H9 (cell line): ENCODE measurements at regions not wholly inside any gene's neighbourhood (a gene's known extent, or its start where the extent isn't known, plus 50 kb on each side); places are given as distances from the start of the nearest gene placed in this dataset.

ENCODE experiments used
- DNase-seq: peaks from one replicate; pipeline ENCODE4 v3.0.0-alpha.2; 2017
- H2AFZ ChIP-seq: one replicate; pipeline ENCODE4 v1.6.1; 2013; ENCODE audit warnings: mild to moderate bottlenecking, low read length, control low read depth, moderate library complexity
- H2AK5ac ChIP-seq: 2 replicates; pipeline ENCODE4 v1.6.1; 2013; ENCODE audit warnings: low read length, control low read depth, mixed read lengths; ENCODE audit not compliant: insufficient read length
- H2BK120ac ChIP-seq: one replicate; pipeline ENCODE4 v1.6.1; 2013; ENCODE audit warnings: low read depth, mild to moderate bottlenecking, low read length, control low read depth, inconsistent platforms; ENCODE audit not compliant: poor library complexity, severe bottlenecking
- H2BK12ac ChIP-seq: 2 replicates; pipeline ENCODE4 v1.6.1; 2013; ENCODE audit warnings: low read length, control low read depth, mixed read lengths, low read depth; ENCODE audit not compliant: insufficient read length
- H2BK15ac ChIP-seq: 2 replicates; pipeline ENCODE4 v1.6.1; 2013; ENCODE audit warnings: low read depth, low read length, control low read depth
- H2BK20ac ChIP-seq: one replicate; pipeline ENCODE4 v1.6.1; 2013; ENCODE audit warnings: low read depth, mild to moderate bottlenecking, low read length, control low read depth, inconsistent platforms; ENCODE audit not compliant: poor library complexity, severe bottlenecking
- H2BK5ac ChIP-seq: 2 replicates; pipeline ENCODE4 v1.6.1; 2013; ENCODE audit warnings: low read length, control low read depth, mixed read lengths; ENCODE audit not compliant: insufficient read length
- H3K14ac ChIP-seq: 2 replicates; pipeline ENCODE4 v1.6.1; 2013; ENCODE audit warnings: low read length, control low read depth; ENCODE audit not compliant: insufficient read depth
- H3K18ac ChIP-seq: 2 replicates; pipeline ENCODE4 v1.6.1; 2013; ENCODE audit warnings: low read depth, mild to moderate bottlenecking, mixed read lengths, low read length, control low read depth; ENCODE audit not compliant: insufficient read length
- H3K23ac ChIP-seq: 2 replicates; pipeline ENCODE4 v1.6.1; 2013; ENCODE audit warnings: low read length, control low read depth, mixed read lengths, low read depth; ENCODE audit not compliant: insufficient read length
- H3K23me2 ChIP-seq: 2 replicates; pipeline ENCODE4 v1.6.1; 2013; ENCODE audit warnings: low read depth, mild to moderate bottlenecking, mixed read lengths, low read length, control low read depth; ENCODE audit not compliant: insufficient read length, poor library complexity, severe bottlenecking
- H3K27ac ChIP-seq: 2 replicates; pipeline ENCODE4 v1.5.1; 2013; ENCODE audit warnings: low read length, control low read depth, mixed read lengths, low read depth; ENCODE audit not compliant: insufficient read length
- H3K27me3 ChIP-seq: 2 replicates; pipeline ENCODE4 v1.6.1; 2013; ENCODE audit warnings: low read length, control low read depth, inconsistent platforms; ENCODE audit not compliant: insufficient read depth
- H3K4ac ChIP-seq: 2 replicates; pipeline ENCODE4 v1.6.1; 2013; ENCODE audit warnings: low read depth, mild to moderate bottlenecking, control low read depth, inconsistent platforms, low read length, moderate library complexity
- H3K4me1 ChIP-seq: 2 replicates; pipeline ENCODE4 v1.6.1; 2013; ENCODE audit warnings: low read length, control low read depth, inconsistent platforms; ENCODE audit not compliant: insufficient read depth
- H3K4me2 ChIP-seq: 2 replicates; pipeline ENCODE4 v1.6.1; 2013; ENCODE audit warnings: low read length, control low read depth, mixed read lengths; ENCODE audit not compliant: insufficient read length, insufficient read depth
- H3K56ac ChIP-seq: 2 replicates; pipeline ENCODE4 v1.6.1; 2013; ENCODE audit warnings: low read depth, mild to moderate bottlenecking, mixed read lengths, low read length, control low read depth; ENCODE audit not compliant: insufficient read length
- H3K79me1 ChIP-seq: 2 replicates; pipeline ENCODE4 v1.6.1; 2013; ENCODE audit warnings: low read depth, mild to moderate bottlenecking, moderate library complexity, low read length, control low read depth, inconsistent platforms; ENCODE audit not compliant: insufficient read depth, poor library complexity, severe bottlenecking
- H3K79me2 ChIP-seq: 2 replicates; pipeline ENCODE4 v1.6.1; 2013; ENCODE audit warnings: low read length, control low read depth, inconsistent platforms; ENCODE audit not compliant: insufficient read depth
- H3K9ac ChIP-seq: 2 replicates; pipeline ENCODE4 v1.6.1; 2013; ENCODE audit warnings: low read length, control low read depth, mixed read lengths; ENCODE audit not compliant: insufficient read length; ENCODE audit errors: extremely low read depth
- H3K9me3 ChIP-seq: one replicate; pipeline ENCODE4 v1.6.1; 2013; ENCODE audit warnings: low read depth, low read length, inconsistent platforms; ENCODE audit not compliant: control insufficient read depth
- H3T11ph ChIP-seq: one replicate; pipeline ENCODE4 v1.6.1; 2013; ENCODE audit warnings: mild to moderate bottlenecking, low read length, control low read depth, inconsistent platforms
- H4K20me1 ChIP-seq: one replicate; pipeline ENCODE4 v1.6.1; 2013; ENCODE audit not compliant: control insufficient read depth, insufficient read length, insufficient read depth
- H4K5ac ChIP-seq: 2 replicates; pipeline ENCODE4 v1.6.1; 2013; ENCODE audit warnings: low read depth, mild to moderate bottlenecking, mixed read lengths, low read length, control low read depth; ENCODE audit not compliant: insufficient read length
- H4K8ac ChIP-seq: replicated peaks from 2 replicates; pipeline ENCODE4 v1.6.1; 2013; ENCODE audit warnings: low read length, control low read depth, mixed read lengths, low read depth; ENCODE audit not compliant: insufficient read length
- H4K91ac ChIP-seq: 2 replicates; pipeline ENCODE4 v1.6.1; 2013; ENCODE audit warnings: low read depth, mild to moderate bottlenecking, moderate library complexity, mixed read lengths, low read length, control low read depth; ENCODE audit not compliant: insufficient read length
- H3K27ac Mint-ChIP-seq, 3 experiments: 2 replicates in 2 of 3; 3 replicates in 1 of 3; pipeline ENCODE4 v1.8.0; 2020 to 2021; ENCODE audit warnings: mixed read lengths in 3 of 3, mild to moderate bottlenecking in 1 of 3, moderate library complexity in 1 of 3
- H3K27me3 Mint-ChIP-seq: 2 replicates; pipeline ENCODE4 v1.8.0; 2021; ENCODE audit warnings: low read depth, mild to moderate bottlenecking, moderate library complexity, mixed read lengths
- H3K36me3 Mint-ChIP-seq, 3 experiments: 2 replicates in 2 of 3; 3 replicates in 1 of 3; pipeline ENCODE4 v1.8.0; 2020 to 2021; ENCODE audit warnings: low read depth in 3 of 3, mixed read lengths in 3 of 3; ENCODE audit not compliant: insufficient read depth in 1 of 3
- H3K4me1 Mint-ChIP-seq, 2 experiments: 2 replicates each; pipeline ENCODE4 v1.8.0; 2020; ENCODE audit warnings: mixed read lengths in 2 of 2
- H3K4me3 Mint-ChIP-seq, 2 experiments: 2 replicates in 1 of 2; 3 replicates in 1 of 2; pipeline ENCODE4 v1.8.0; 2020 to 2021; ENCODE audit warnings: mild to moderate bottlenecking in 2 of 2, mixed read lengths in 2 of 2, moderate library complexity in 1 of 2
- H3K9me3 Mint-ChIP-seq, 2 experiments: 2 replicates in 1 of 2; 3 replicates in 1 of 2; pipeline ENCODE4 v1.8.0; 2020; ENCODE audit warnings: mild to moderate bottlenecking in 2 of 2, mixed read lengths in 2 of 2, moderate library complexity in 1 of 2
- CTCF ChIP-seq: fragments of 200-600 bp; sonication (generic); conservative IDR thresholded peaks from 3 replicates; pipeline ENCODE4 v1.8.0; 2021; ENCODE audit warnings: antibody characterized with exemption, mild to moderate bottlenecking
- WGBS: extraction: QIAGEN DNeasy Blood & Tissue Kit; methylation state at CpG from one replicate; pipeline ENCODE4 v1.1.7; 2013; ENCODE audit warnings: missing lambda C conversion rate, low lambda C conversion rate, mixed read lengths; ENCODE audit not compliant: insufficient read length; ENCODE audit errors: extremely low coverage; 5-methylcytosine and 5-hydroxymethylcytosine counted together

GRCh38 chr6:19156443-19156842, 680.7 kb upstream of the ID4 start:
- no peak for DNase-seq
- Histone ChIP-seq H4K20me1 (no peaks in the 10 kb centered on the region), H3K23ac (no peak overlapping the region), H3K18ac (no peak overlapping the region), H2AK5ac (no peak overlapping the region), H2BK15ac (no peak overlapping the region), H3K4ac (no peak overlapping the region), H2BK5ac (no peak overlapping the region), H4K5ac (no peak overlapping the region), H4K91ac (no peak overlapping the region), H3K4me1 (no peaks in the 10 kb centered on the region), H3K9ac (no peak overlapping the region), H3K27me3 (no peaks in the 10 kb centered on the region), H3K4me2 (no peak overlapping the region), H2BK120ac (no peak overlapping the region), H3K56ac (no peak overlapping the region), H2AFZ (no peak overlapping the region), H3K79me2 (no peaks in the 10 kb centered on the region), H3T11ph (no peak overlapping the region), H3K79me1 (no peaks in the 10 kb centered on the region), H3K27ac (no peak overlapping the region), H2BK12ac (no peak overlapping the region), H3K14ac (no peak overlapping the region), H4K8ac (no peak overlapping the region), H2BK20ac (no peak overlapping the region), H3K9me3 (no peaks in the 10 kb centered on the region), H3K23me2 (no peaks in the 10 kb centered on the region)
- no CpG with 5 or more reads among the region's 2 CpGs for WGBS
- Mint-ChIP-seq H3K27me3 (no peaks in the 10 kb centered on the region), H3K36me3 (no peaks in the 10 kb centered on the region), H3K4me1 (peaks cover 4 to 7% of the 10 kb centered on the region in 2 experiments; a peak in 3 of 4 replicates), H3K9me3 (no peaks in the 10 kb centered on the region), H3K4me3 (no peak overlapping the region), H3K27ac (no peak overlapping the region)
- no peak for TF ChIP-seq CTCF
